SH-SY5Y (cell line): ENCODE measurements at regions not wholly inside any gene's neighbourhood (a gene's known extent, or its start where the extent isn't known, plus 50 kb on each side); places are given as distances from the start of the nearest gene placed in this dataset.
A peak's percentile ranks its signal among the peaks of the same experiment; 100 is the strongest.

ENCODE experiments used
- GATA2 ChIP-seq: IDR thresholded peaks from 2 replicates; pipeline ENCODE4 v1.6.1; 2011; ENCODE audit warnings: mild to moderate bottlenecking, low read depth, low read length
- GATA3 ChIP-seq: IDR thresholded peaks from 2 replicates; pipeline ENCODE4 v1.6.1; 2011; ENCODE audit warnings: low read depth, mild to moderate bottlenecking, low read length, moderate library complexity

DNA sequence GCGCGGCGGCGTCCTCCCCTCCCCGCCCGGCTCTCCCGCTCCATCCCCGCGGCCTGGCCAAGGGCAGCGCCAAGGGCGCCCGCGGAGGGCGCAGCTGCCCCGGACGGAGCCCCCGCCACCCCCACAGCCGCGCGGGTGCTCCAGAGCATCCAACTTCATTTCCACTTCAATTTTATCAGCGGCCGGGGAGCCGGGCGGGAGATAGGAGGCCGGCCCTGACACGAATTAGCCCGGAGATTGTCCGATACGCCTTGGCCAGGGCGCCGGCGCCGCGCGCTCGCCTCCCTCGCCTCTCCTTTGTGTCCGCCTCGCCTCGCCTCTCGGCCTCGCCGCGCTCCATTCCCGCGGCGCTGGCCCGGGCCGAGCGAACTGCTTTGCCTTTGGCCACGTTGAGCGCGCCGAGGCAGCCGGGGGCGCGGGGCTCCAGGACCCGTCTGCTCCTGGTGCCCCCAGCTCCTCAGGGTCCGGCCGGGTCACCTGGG is 129.1 kb upstream of the LHX1 start:
- TF ChIP-seq GATA2 (peak; percentile 92), GATA3 (no peak)
